ENCODE measurements at regions not wholly inside any gene's neighbourhood (a gene's known extent, or its start where the extent isn't known, plus 50 kb on each side); places are given as distances from the start of the nearest gene placed in this dataset.

DNA sequence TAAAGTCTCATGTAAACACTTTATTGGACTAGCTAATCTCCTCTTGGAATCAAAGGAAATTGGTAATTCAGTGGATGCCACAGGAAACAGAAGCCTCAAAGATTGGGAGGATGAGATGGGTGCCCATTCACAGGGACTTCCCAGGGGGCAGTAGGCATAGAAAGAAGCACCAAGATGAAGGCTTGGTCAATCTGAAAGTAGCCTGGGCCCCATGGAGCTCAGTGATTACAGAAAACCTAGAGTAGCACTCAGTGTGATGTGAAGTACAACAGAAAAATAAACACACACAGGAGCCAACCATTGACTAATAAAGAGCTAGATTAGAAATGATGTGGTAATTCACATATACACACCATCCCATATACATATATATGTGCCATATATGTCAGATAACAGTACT is 560.6 kb downstream of the TBC1D4 start:
- no peak overlapping the region for H3K9ac ChIP-seq (replicated peaks in 1 of 4; ENCODE audit: extremely low read depth in 1 of 4, low read depth in 3 of 4, low read length in 3 of 4)
- FAIRE-seq, result no peak
- no peaks in the 10 kb centered on the region for H3K79me2 ChIP-seq (ENCODE audit: control insufficient read depth in 1 of 2, insufficient read depth in 2 of 2, low read length in 2 of 2)
- no peaks in the 10 kb centered on the region for H3K27me3 ChIP-seq (replicated peaks in 1 of 4; ENCODE audit: control insufficient read depth in 3 of 4, extremely low read depth in 1 of 4, insufficient read depth in 3 of 4, low read length in 3 of 4)
- H2BK20ac ChIP-seq (ENCODE audit: low read length), result no peak overlapping the region
- H3K79me1 ChIP-seq (ENCODE audit: low read depth, low read length), result no peaks in the 10 kb centered on the region
- H2BK15ac ChIP-seq (ENCODE audit: low read length), result no peak overlapping the region
- no peak for DNase-seq (ENCODE audit: low read depth in 1 of 2, low spot score in 2 of 2)
- no peaks in the 10 kb centered on the region for H3K36me3 ChIP-seq (ENCODE audit: control insufficient read depth in 2 of 4, insufficient read depth in 4 of 4, low read length in 3 of 4)
- no peak overlapping the region for H3K4me2 ChIP-seq (ENCODE audit: insufficient read depth in 1 of 2, low read depth in 2 of 2, low read length in 2 of 2)
- no peak overlapping the region for H4K5ac ChIP-seq (ENCODE audit: insufficient read length, low read depth, low read length)
- H3K9me3 ChIP-seq (ENCODE audit: insufficient read depth in 2 of 2, low read depth in 1 of 2, low read length in 1 of 2), result no peaks in the 10 kb centered on the region
- no peak overlapping the region for H3K27ac ChIP-seq (ENCODE audit: low read depth, low read length)
- no peak overlapping the region for H4K91ac ChIP-seq (replicated peaks; ENCODE audit: insufficient read length, low read length)
- no peak overlapping the region for H2AFZ ChIP-seq (ENCODE audit: low read length)
- H2BK120ac ChIP-seq (replicated peaks; ENCODE audit: low read depth, low read length), result no peak overlapping the region
- TF ChIP-seq CBX5 (IDR thresholded peaks at IDR 0.05; ENCODE audit: low read depth, low read length) (no peak), BCL11A (IDR thresholded peaks at IDR 0.05; ENCODE audit: low read depth in 2 of 2, low read length in 2 of 2) (no peak), SP4 (IDR thresholded peaks at IDR 0.05; ENCODE audit: low read length) (no peak), PHF8 (conservative IDR thresholded peaks at IDR 0.05; ENCODE audit: low read depth, low read length) (no peak), CHD2 (IDR thresholded peaks at IDR 0.05; ENCODE audit: low read length) (no peak), EGR1 (IDR thresholded peaks at IDR 0.05; ENCODE audit: borderline replicate concordance, low read depth, low read length) (no peak)
- POLR2A ChIA-PET (ENCODE audit: partially characterized antibody), result no interaction called here
- no peak overlapping the region for H3K4me3 ChIP-seq (ENCODE audit: extremely low read depth in 1 of 4, insufficient read depth in 2 of 4, low read depth in 3 of 4, low read length in 4 of 4)
- H3K23me2 ChIP-seq (ENCODE audit: low read depth, low read length), result no peaks in the 10 kb centered on the region
- H2AK5ac ChIP-seq (ENCODE audit: low read depth, low read length), result no peak overlapping the region
- no peak overlapping the region for H3K23ac ChIP-seq (ENCODE audit: insufficient read length)
- H3K56ac ChIP-seq (replicated peaks; ENCODE audit: insufficient read length, low read depth, low read length), result no peak overlapping the region
- no peak overlapping the region for H4K8ac ChIP-seq (ENCODE audit: extremely low read depth, insufficient read depth, low read length)
- H2BK5ac ChIP-seq (ENCODE audit: low read depth, low read length), result no peak overlapping the region
- no peak overlapping the region for H2BK12ac ChIP-seq (ENCODE audit: low read depth, low read length)
- H3K4ac ChIP-seq (replicated peaks; ENCODE audit: insufficient read length, low read depth, low read length), result no peak overlapping the region
- no peak overlapping the region for H3K14ac ChIP-seq (ENCODE audit: insufficient read length)
- peaks cover 0 to 2% (median 0%) of the 10 kb centered on the region in 4 experiments; a peak in 1 of 7 replicates for H3K4me1 ChIP-seq (replicated peaks in 1 of 4; ENCODE audit: control insufficient read depth in 3 of 4, insufficient read depth in 4 of 4, low read length in 3 of 4)
- H3K18ac ChIP-seq (ENCODE audit: extremely low read depth, low read length), result no peak overlapping the region
- CTCF ChIA-PET (ENCODE audit: partially characterized antibody), result no interaction called here
- no peaks in the 10 kb centered on the region for H4K20me1 ChIP-seq (replicated peaks in 1 of 2; ENCODE audit: control insufficient read depth in 1 of 2, insufficient read depth in 2 of 2, low read length in 2 of 2)
